ENCODE measurements at regions not wholly inside any gene's neighbourhood (a gene's known extent, or its start where the extent isn't known, plus 50 kb on each side); places are given as distances from the start of the nearest gene placed in this dataset.

DNA sequence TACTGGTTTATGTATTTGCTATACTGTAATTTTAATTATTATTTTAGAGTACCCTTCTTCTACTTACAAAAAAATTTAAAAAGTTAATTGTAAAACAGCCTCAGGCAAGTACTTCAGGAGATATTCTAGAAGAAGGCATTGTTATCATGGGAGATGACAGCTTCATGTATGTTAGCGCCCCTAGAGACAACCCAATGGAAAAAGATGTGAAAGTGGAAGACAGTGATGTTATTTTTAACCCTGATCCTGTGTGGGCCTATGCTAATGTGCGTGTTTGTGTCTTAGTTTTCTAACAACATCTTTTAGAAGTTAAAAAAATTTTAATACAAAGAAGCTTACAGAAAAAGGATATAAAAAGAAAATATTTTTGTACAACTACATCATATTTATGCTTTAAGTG lies 205.0 kb downstream of the FAM76B start:
- no peaks in the 10 kb centered on the region for H3K27me3 ChIP-seq (ENCODE audit: control insufficient read depth, insufficient read depth, low read length)
- no peaks in the 10 kb centered on the region for H3K36me3 ChIP-seq (ENCODE audit: control insufficient read depth in 2 of 3, insufficient read depth in 3 of 3, low read length in 3 of 3)
- intact Hi-C loops (cut with DNase I) = no loop called here
- H3K27ac ChIP-seq (ENCODE audit: low read depth in 2 of 2, low read length in 2 of 2) = no peak overlapping the region
- FAIRE-seq (no peak), DNase-seq (no peak)
- TF ChIP-seq, protein P1, sequence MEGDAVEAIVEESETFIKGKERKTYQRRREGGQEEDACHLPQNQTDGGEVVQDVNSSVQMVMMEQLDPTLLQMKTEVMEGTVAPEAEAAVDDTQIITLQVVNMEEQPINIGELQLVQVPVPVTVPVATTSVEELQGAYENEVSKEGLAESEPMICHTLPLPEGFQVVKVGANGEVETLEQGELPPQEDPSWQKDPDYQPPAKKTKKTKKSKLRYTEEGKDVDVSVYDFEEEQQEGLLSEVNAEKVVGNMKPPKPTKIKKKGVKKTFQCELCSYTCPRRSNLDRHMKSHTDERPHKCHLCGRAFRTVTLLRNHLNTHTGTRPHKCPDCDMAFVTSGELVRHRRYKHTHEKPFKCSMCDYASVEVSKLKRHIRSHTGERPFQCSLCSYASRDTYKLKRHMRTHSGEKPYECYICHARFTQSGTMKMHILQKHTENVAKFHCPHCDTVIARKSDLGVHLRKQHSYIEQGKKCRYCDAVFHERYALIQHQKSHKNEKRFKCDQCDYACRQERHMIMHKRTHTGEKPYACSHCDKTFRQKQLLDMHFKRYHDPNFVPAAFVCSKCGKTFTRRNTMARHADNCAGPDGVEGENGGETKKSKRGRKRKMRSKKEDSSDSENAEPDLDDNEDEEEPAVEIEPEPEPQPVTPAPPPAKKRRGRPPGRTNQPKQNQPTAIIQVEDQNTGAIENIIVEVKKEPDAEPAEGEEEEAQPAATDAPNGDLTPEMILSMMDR (IDR thresholded peaks at IDR 0.05; ENCODE audit: borderline replicate concordance, extremely low read depth, insufficient read depth) = no peak
- no peaks in the 10 kb centered on the region for H3K9me3 ChIP-seq (ENCODE audit: control insufficient read depth in 2 of 3, insufficient read depth in 1 of 3, low read length in 3 of 3)
- H3K4me3 ChIP-seq (ENCODE audit: low read length in 3 of 3) = no peak overlapping the region
- H3K4me1 ChIP-seq (ENCODE audit: control insufficient read depth in 2 of 3, insufficient read depth in 2 of 3, low read depth in 1 of 3, low read length in 3 of 3) = no peaks in the 10 kb centered on the region
- H3K9ac ChIP-seq (ENCODE audit: low read length in 3 of 3) = no peak overlapping the region

DNA sequence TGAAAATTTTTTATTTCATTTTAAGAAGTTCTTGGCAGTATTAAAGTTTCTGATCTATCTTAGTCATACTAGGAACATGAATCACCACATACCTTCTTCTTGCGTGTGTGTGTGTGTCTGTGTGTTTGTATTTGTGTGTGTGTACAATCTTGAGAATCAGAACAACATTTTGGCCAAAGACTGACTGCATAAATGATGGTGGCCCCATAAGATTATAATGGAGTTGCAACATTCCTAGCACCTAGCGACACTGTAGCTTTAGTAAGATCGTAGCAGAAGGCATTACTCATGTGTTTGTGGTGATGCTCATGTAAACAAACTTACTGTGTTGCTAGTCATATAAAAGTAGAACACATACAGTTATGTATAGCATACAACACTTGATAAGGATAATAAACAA lies 205.4 kb downstream of the FAM76B start:
- FAIRE-seq = no peak
- TF ChIP-seq, protein P1 (IDR thresholded peaks at IDR 0.05; ENCODE audit: borderline replicate concordance, extremely low read depth, insufficient read depth) = no peak
- intact Hi-C loops (cut with DNase I) = no loop called here

DNA sequence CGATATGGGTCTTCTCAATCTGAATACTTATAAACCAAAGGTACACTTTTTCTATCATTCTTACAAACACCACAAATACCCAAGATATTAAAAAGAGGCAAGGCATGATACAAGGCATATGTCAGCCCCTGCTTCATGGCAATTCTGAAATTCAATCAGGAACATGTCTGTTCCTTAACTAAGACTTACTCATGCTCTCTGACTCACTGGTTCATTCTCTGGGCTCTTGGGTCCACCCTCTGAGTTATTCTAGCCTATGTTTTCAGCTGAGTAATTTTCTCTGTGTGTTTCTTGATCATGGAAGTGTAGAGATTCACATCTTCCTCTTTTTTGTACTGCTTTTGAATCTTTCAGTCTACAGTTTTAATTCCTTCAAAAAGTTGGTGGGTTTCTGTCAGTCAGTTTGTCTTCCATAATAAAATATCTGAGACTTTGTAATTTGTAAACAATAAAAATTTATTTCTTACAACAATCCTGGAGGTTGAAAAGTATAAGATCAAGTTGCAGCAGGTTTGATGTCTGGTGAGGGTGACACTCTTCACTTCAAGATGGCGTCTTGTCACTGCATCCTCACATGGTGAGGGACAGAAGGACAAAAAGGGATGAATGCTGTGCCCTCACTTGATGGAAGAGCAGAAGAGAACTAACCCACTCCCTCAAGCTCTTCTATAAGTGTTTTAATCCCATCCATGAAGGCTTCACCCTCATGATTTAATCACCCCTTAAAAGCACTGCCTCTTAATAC lies 211.7 kb downstream of the FAM76B start:
- intact Hi-C loops (cut with DNase I) = no loop called here
- H3K9me3 ChIP-seq (ENCODE audit: control insufficient read depth in 2 of 3, insufficient read depth in 1 of 3, low read length in 3 of 3) = no peaks in the 10 kb centered on the region
- no peak for FAIRE-seq
- no peaks in the 10 kb centered on the region for H3K4me1 ChIP-seq (ENCODE audit: control insufficient read depth in 2 of 3, insufficient read depth in 2 of 3, low read depth in 1 of 3, low read length in 3 of 3)
- DNase-seq = no peak
- H3K4me3 ChIP-seq (ENCODE audit: low read length in 3 of 3) = no peak overlapping the region
- H3K9ac ChIP-seq (ENCODE audit: low read length in 3 of 3) = no peak overlapping the region
- no peak overlapping the region for H3K27ac ChIP-seq (ENCODE audit: low read depth in 2 of 2, low read length in 2 of 2)
- TF ChIP-seq, protein P1 (IDR thresholded peaks at IDR 0.05; ENCODE audit: borderline replicate concordance, extremely low read depth, insufficient read depth) = no peak
- H3K27me3 ChIP-seq (ENCODE audit: control insufficient read depth, insufficient read depth, low read length) = no peaks in the 10 kb centered on the region
- no peaks in the 10 kb centered on the region for H3K36me3 ChIP-seq (ENCODE audit: control insufficient read depth in 2 of 3, insufficient read depth in 3 of 3, low read length in 3 of 3)

More for the DNA sequence above, 205.4 kb downstream of the FAM76B start:
- Histone ChIP-seq H3K27me3 (ENCODE audit: control insufficient read depth, insufficient read depth, low read length) (no peaks in the 10 kb centered on the region), H3K9ac (ENCODE audit: low read length in 3 of 3) (no peak overlapping the region), H3K36me3 (ENCODE audit: control insufficient read depth in 2 of 3, insufficient read depth in 3 of 3, low read length in 3 of 3) (no peaks in the 10 kb centered on the region), H3K9me3 (ENCODE audit: control insufficient read depth in 2 of 3, insufficient read depth in 1 of 3, low read length in 3 of 3) (no peaks in the 10 kb centered on the region), H3K27ac (ENCODE audit: low read depth in 2 of 2, low read length in 2 of 2) (no peak overlapping the region), H3K4me1 (ENCODE audit: control insufficient read depth in 2 of 3, insufficient read depth in 2 of 3, low read depth in 1 of 3, low read length in 3 of 3) (no peaks in the 10 kb centered on the region), H3K4me3 (ENCODE audit: low read length in 3 of 3) (no peak overlapping the region)
- no peak for DNase-seq
